Prostate gland (tissue), 2 donors: ENCODE measurements at regions not wholly inside any gene's neighbourhood (a gene's known extent, or its start where the extent isn't known, plus 50 kb on each side); places are given as distances from the start of the nearest gene placed in this dataset.

Experiments used
- CTCF ChIP-seq, 4 experiments: fragments of 200-600 bp in 2 of 4; fragments of 450-650 bp in 2 of 4; sonication (generic) in 2 of 4; IDR thresholded peaks; 1 replicate in 3 of 4; 2 replicates in 1 of 4; pipeline ENCODE4 v1.5.1; 2016 to 2019; ENCODE audit warnings: antibody characterized with exemption in 4 of 4, mild to moderate bottlenecking in 2 of 4, moderate library complexity in 2 of 4
- POLR2A ChIP-seq: fragments of 450-650 bp; IDR thresholded peaks from one replicate; pipeline ENCODE4 v1.6.1; 2016; ENCODE audit warnings: antibody characterized with exemption, mild to moderate bottlenecking
- POLR2AphosphoS5 ChIP-seq: sonication (generic); formaldehyde crosslinking; IDR thresholded peaks from one replicate; pipeline ENCODE4 v1.6.1; 2017; ENCODE audit warnings: antibody characterized with exemption

GRCh38 chr2:64296695-64297346 lies 152.6 kb upstream of the PELI1 start:
- no peak for TF ChIP-seq CTCF (IDR thresholded peaks at IDR 0.05)
- no peak for TF ChIP-seq POLR2A
- no peak for TF ChIP-seq POLR2AphosphoS5
